HepG2 (cell line): ENCODE measurements at regions not wholly inside any gene's neighbourhood (a gene's known extent, or its start where the extent isn't known, plus 50 kb on each side); places are given as distances from the start of the nearest gene placed in this dataset.
"Not testable (repeated sequence)": the region's sequence is repeated elsewhere in the genome, so short reads cannot be mapped to it uniquely, and the experiment has no call there.

Experiments used
- ATAC-seq: fragments of 200-7000 bp; cut with Tn5 transposase; 3 replicates; pipeline ENCODE4 v1.9.1; 2020; ENCODE audit warnings: mild to moderate bottlenecking, moderate library complexity
- BruUV-seq: library from RNA; stranded (reverse); fragments of 400-500 nt; replicated peaks from 2 replicates; lab custom pipeline; 2021; lab: Mats Ljungman, UMichigan
- CTCF ChIA-PET: fragments of 300-600 bp; formaldehyde crosslinking; extraction: SDS; loops from one replicate; lab custom pipeline; 2021; ENCODE audit warnings: low total read pairs, inconsistent platforms, low intra/inter-chr PET ratio; lab: Yijun Ruan, JAX
- POLR2A ChIA-PET: fragments of 350-600 bp; sonication (Branson Sonifier 250); formaldehyde crosslinking; loops from one replicate; lab custom pipeline; 2020; ENCODE audit warnings: antibody characterized with exemption, inconsistent platforms; lab: Yijun Ruan, JAX
- DNase-seq: peaks from one replicate; pipeline ENCODE4 v3.0.0-alpha.2; 2015; ENCODE audit warnings: low spot score
- FAIRE-seq: peaks from 3 replicates; lab custom pipeline; 2011; peaks lifted over from hg19 to GRCh38; lab: Jason Lieb, UNC
- H2AFZ ChIP-seq: one replicate; pipeline ENCODE4 v1.6.1; 2011; ENCODE audit warnings: low read length, inconsistent platforms
- H3K27ac ChIP-seq: fragments of 300-600 bp; 3 replicates; pipeline ENCODE4 v1.8.0; 2011; ENCODE audit warnings: mixed run types, mild to moderate bottlenecking, mixed read lengths, low read length, inconsistent platforms; ENCODE audit not compliant: insufficient read depth; ENCODE audit errors: extremely low read length
- H3K27me3 ChIP-seq, 2 experiments: fragments of 200-600 bp in 1 of 2; 2 replicates in 1 of 2; 3 replicates in 1 of 2; pipeline versions ENCODE4 v1.6.0 to v1.8.0; 2011; ENCODE audit warnings: low read length in 2 of 2, mild to moderate bottlenecking in 2 of 2, moderate library complexity in 2 of 2, inconsistent platforms in 1 of 2; ENCODE audit not compliant: insufficient read depth in 2 of 2, control insufficient read depth in 1 of 2
- H3K36me3 ChIP-seq, 2 experiments: fragments of 200-600 bp in 1 of 2; replicated peaks in 1 of 2; 2 replicates in 1 of 2; 3 replicates in 1 of 2; pipeline versions ENCODE4 v1.5.1 to v1.8.0; 2011; ENCODE audit warnings: low read length in 2 of 2, inconsistent platforms in 1 of 2; ENCODE audit not compliant: insufficient read depth in 2 of 2, control insufficient read depth in 1 of 2
- H3K4me1 ChIP-seq: 2 replicates; pipeline ENCODE4 v1.5.1; 2012; ENCODE audit warnings: low read length, inconsistent platforms; ENCODE audit not compliant: insufficient read depth
- H3K4me2 ChIP-seq: 2 replicates; pipeline ENCODE4 v1.6.0; 2011; ENCODE audit warnings: low read depth, low read length, inconsistent platforms
- H3K4me3 ChIP-seq, 3 experiments: fragments of 200-600 bp in 1 of 3; sonication (generic), shearing (Covaris generic) in 1 of 3; replicated peaks in 1 of 3; 2 replicates each; pipeline ENCODE4 v1.5.1; 2011 to 2016; ENCODE audit warnings: low read length in 3 of 3, inconsistent platforms in 2 of 3, low read depth in 2 of 3, mild to moderate bottlenecking in 2 of 3, control low read depth in 1 of 3, mixed read lengths in 1 of 3; ENCODE audit not compliant: insufficient read depth in 1 of 3
- H3K79me2 ChIP-seq: one replicate; pipeline ENCODE4 v1.6.1; 2011; ENCODE audit warnings: low read length, inconsistent platforms; ENCODE audit not compliant: insufficient read depth
- H3K9ac ChIP-seq: 2 replicates; pipeline ENCODE4 v1.6.0; 2011; ENCODE audit warnings: mild to moderate bottlenecking, low read depth, low read length, inconsistent platforms; ENCODE audit not compliant: insufficient read depth
- H3K9me3 ChIP-seq: 2 replicates; pipeline ENCODE4 v1.5.1; 2012; ENCODE audit warnings: mild to moderate bottlenecking, low read length
- H4K20me1 ChIP-seq: 2 replicates; pipeline ENCODE4 v1.6.0; 2011; ENCODE audit warnings: inconsistent platforms, mild to moderate bottlenecking, low read length, moderate library complexity; ENCODE audit not compliant: insufficient read depth
- FOXO4 ChIP-seq: sonication (generic); formaldehyde crosslinking; conservative IDR thresholded peaks from 2 replicates; pipeline ENCODE4 v1.8.1; 2023; ENCODE audit warnings: missing genetic modification reagents
- JDP2 ChIP-seq: sonication (generic); formaldehyde crosslinking; IDR thresholded peaks from 2 replicates; pipeline ENCODE4 v1.8.1; 2022; ENCODE audit warnings: missing genetic modification reagents, borderline replicate concordance
- MEF2D ChIP-seq: sonication (generic); formaldehyde crosslinking; IDR thresholded peaks from 2 replicates; pipeline ENCODE4 v1.5.1; 2020; ENCODE audit warnings: mild to moderate bottlenecking, missing genetic modification reagents
- THAP8 ChIP-seq: sonication (generic); formaldehyde crosslinking; IDR thresholded peaks from 2 replicates; pipeline ENCODE4 v1.5.1; 2020; ENCODE audit warnings: missing genetic modification reagents, mild to moderate bottlenecking, borderline replicate concordance
- ZNF629 ChIP-seq: sonication (generic); formaldehyde crosslinking; conservative IDR thresholded peaks from 2 replicates; pipeline ENCODE4 v1.5.0; 2020; ENCODE audit warnings: missing genetic modification reagents
- ZNF766 ChIP-seq: sonication (generic); formaldehyde crosslinking; IDR thresholded peaks from 2 replicates; pipeline ENCODE4 v1.5.0; 2020; ENCODE audit warnings: missing genetic modification reagents, borderline replicate concordance
- ZNF850 ChIP-seq: sonication (generic); formaldehyde crosslinking; conservative IDR thresholded peaks from 2 replicates; pipeline ENCODE4 v1.9.0; 2021; ENCODE audit warnings: mild to moderate bottlenecking, missing genetic modification reagents
- ZUFSP ChIP-seq: sonication (generic); formaldehyde crosslinking; IDR thresholded peaks from 2 replicates; pipeline ENCODE4 v1.9.0; 2021; ENCODE audit warnings: missing genetic modification reagents, mild to moderate bottlenecking, borderline replicate concordance
- WGBS: methylation state at CpG from one replicate; pipeline ENCODE4 v1.1.6; 2017; ENCODE audit warnings: low lambda C conversion rate; 5-methylcytosine and 5-hydroxymethylcytosine counted together
- in situ Hi-C: cut with HindIII; loops from 2 replicates; pipeline ENCODE4 v1.10.0; 2017; ENCODE audit warnings: low pct_unique_long_range_greater_than_20kb; ENCODE audit not compliant: extremely low pct_ligation_motif_present
- intact Hi-C: fragments of 100-400 bp; cut with micrococcal nuclease; formaldehyde crosslinking; loops from one replicate; pipeline ENCODE4 v1.10.0; 2022; ENCODE audit not compliant: unreplicated experiment

- TF ChIP-seq THAP8 (CRISPR knock-in tag) (no peak), ZUFSP (no peak), ZNF766 (CRISPR knock-in tag) (no peak), ZNF850 (CRISPR knock-in tag) (no peak), MEF2D (CRISPR knock-in tag) (no peak), JDP2 (CRISPR knock-in tag) (no peak), FOXO4 (CRISPR knock-in tag) (no peak)
Measured at GRCh38 chr16:86078121-86078600, 179.2 kb downstream of the IRF8 start (continued).

- H3K4me2 ChIP-seq, POLR2A ChIA-PET, CTCF ChIA-PET, H3K9me3 ChIP-seq, H2AFZ ChIP-seq, BruUV-seq, ATAC-seq, FAIRE-seq, intact Hi-C loops, H3K9ac ChIP-seq, H3K4me1 ChIP-seq, H4K20me1 ChIP-seq, DNase-seq, H3K27ac ChIP-seq, H3K36me3 ChIP-seq, H3K79me2 ChIP-seq, H3K4me3 ChIP-seq, H3K27me3 ChIP-seq: not testable (repeated sequence)
- WGBS: 76% methylated on average over 13 of the region's 13 CpGs
- peak; percentile 47 for TF ChIP-seq ZNF629 (CRISPR knock-in tag)
- in situ Hi-C loops: loop anchor here (10.0 kb wide), 1 partner anchor 226 kb away; no protein-coding TSS in a partner anchor
Measured at GRCh38 chr16:86078711-86079110, 179.7 kb downstream of the IRF8 start.
